IMR-90 (cell line): ENCODE measurements at regions not wholly inside any gene's neighbourhood (a gene's known extent, or its start where the extent isn't known, plus 50 kb on each side); places are given as distances from the start of the nearest gene placed in this dataset.

Experiments used
- ATAC-seq: fragments of 200-7000 bp; cut with Tn5 transposase; 2 replicates; pipeline ENCODE4 v1.9.1; 2020; ENCODE audit warnings: low read depth, mild to moderate bottlenecking, moderate library complexity
- BruUV-seq: library from RNA; stranded (reverse); fragments of 400-500 nt; replicated peaks from 2 replicates; lab custom pipeline; 2021; lab: Mats Ljungman, UMichigan
- CTCF ChIA-PET: fragments of 300-600 bp; formaldehyde crosslinking; extraction: SDS; loops from one replicate; lab custom pipeline; 2021; ENCODE audit warnings: antibody characterized with exemption; lab: Yijun Ruan, JAX
- POLR2A ChIA-PET: fragments of 300-600 bp; sonication (Branson Sonifier 250); formaldehyde crosslinking; loops from one replicate; lab custom pipeline; 2022; ENCODE audit warnings: antibody characterized with exemption; ENCODE audit not compliant: unreplicated experiment; lab: Charles Lee
- DNase-seq: peaks from one replicate; pipeline ENCODE4 v3.0.0; 2013
- H2AFZ ChIP-seq: replicated peaks from 2 replicates; pipeline ENCODE3; 2013; ENCODE audit warnings: low read length, mild to moderate bottlenecking; ENCODE audit not compliant: poor library complexity
- H2AK5ac ChIP-seq: 2 replicates; pipeline ENCODE4 v1.6.1; 2013; ENCODE audit warnings: low read depth, low read length, inconsistent platforms
- H2AK9ac ChIP-seq: replicated peaks from 2 replicates; pipeline ENCODE3; 2013; ENCODE audit warnings: mild to moderate bottlenecking, low read depth, low read length, moderate library complexity; ENCODE audit not compliant: poor library complexity
- H2BK120ac ChIP-seq: 2 replicates; pipeline ENCODE4 v1.6.1; 2013; ENCODE audit warnings: low read depth, low read length, inconsistent platforms
- H2BK15ac ChIP-seq: 3 replicates; pipeline ENCODE4 v1.6.1; 2013; ENCODE audit warnings: low read depth, low read length, inconsistent platforms
- H2BK20ac ChIP-seq: 2 replicates; pipeline ENCODE4 v1.6.1; 2013; ENCODE audit warnings: low read depth, mild to moderate bottlenecking, inconsistent platforms, low read length, moderate library complexity
- H2BK5ac ChIP-seq: 2 replicates; pipeline ENCODE4 v1.6.1; 2013; ENCODE audit warnings: mild to moderate bottlenecking, low read depth, low read length, inconsistent platforms; ENCODE audit not compliant: poor library complexity, severe bottlenecking
- H3K14ac ChIP-seq: replicated peaks from 2 replicates; pipeline ENCODE4 v1.6.1; 2013; ENCODE audit warnings: low read depth, low read length, inconsistent platforms
- H3K18ac ChIP-seq: 2 replicates; pipeline ENCODE4 v1.6.1; 2013; ENCODE audit warnings: low read depth, low read length, control low read depth
- H3K23ac ChIP-seq: 2 replicates; pipeline ENCODE4 v1.6.1; 2013; ENCODE audit warnings: low read depth, low read length, inconsistent platforms
- H3K27ac ChIP-seq: 2 replicates; pipeline ENCODE4 v1.5.1; 2013; ENCODE audit warnings: mild to moderate bottlenecking, control low read depth, low read length; ENCODE audit not compliant: insufficient read depth
- H3K27me3 ChIP-seq: 2 replicates; pipeline ENCODE4 v1.6.1; 2013; ENCODE audit warnings: low read length; ENCODE audit not compliant: control insufficient read depth, insufficient read depth
- H3K36me3 ChIP-seq: 2 replicates; pipeline ENCODE4 v1.6.1; 2013; ENCODE audit warnings: low read length, mixed read lengths; ENCODE audit not compliant: control insufficient read depth, insufficient read depth
- H3K4ac ChIP-seq: 2 replicates; pipeline ENCODE4 v1.6.1; 2013; ENCODE audit warnings: low read depth, low read length, inconsistent platforms
- H3K4me1 ChIP-seq: 2 replicates; pipeline ENCODE4 v1.6.1; 2013; ENCODE audit warnings: low read length, mixed read lengths; ENCODE audit not compliant: control insufficient read depth, insufficient read depth
- H3K4me2 ChIP-seq: 2 replicates; pipeline ENCODE4 v1.6.1; 2013; ENCODE audit warnings: low read depth, mild to moderate bottlenecking, control low read depth, low read length, moderate library complexity
- H3K4me3 ChIP-seq: 2 replicates; pipeline ENCODE4 v1.5.1; 2013; ENCODE audit warnings: low read depth, mild to moderate bottlenecking, control low read depth, low read length, moderate library complexity; ENCODE audit not compliant: insufficient read depth
- H3K56ac ChIP-seq: 2 replicates; pipeline ENCODE4 v1.6.1; 2013; ENCODE audit warnings: low read length, inconsistent platforms; ENCODE audit not compliant: insufficient read depth; ENCODE audit errors: extremely low read depth
- H3K79me1 ChIP-seq, 2 experiments: 2 replicates each; pipeline ENCODE4 v1.6.1; 2013; ENCODE audit warnings: low read length in 2 of 2, inconsistent platforms in 1 of 2, low read depth in 1 of 2
- H3K9ac ChIP-seq: 2 replicates; pipeline ENCODE4 v1.6.1; 2013; ENCODE audit warnings: low read depth, low read length, control low read depth
- H3K9me1 ChIP-seq: 2 replicates; pipeline ENCODE4 v1.6.1; 2013; ENCODE audit warnings: low read length, inconsistent platforms; ENCODE audit not compliant: insufficient read depth
- H3K9me3 ChIP-seq: 2 replicates; pipeline ENCODE4 v1.6.1; 2013; ENCODE audit warnings: low read length; ENCODE audit not compliant: control insufficient read depth, insufficient read depth
- H4K20me1 ChIP-seq: 2 replicates; pipeline ENCODE4 v1.6.1; 2013; ENCODE audit warnings: low read length, inconsistent platforms; ENCODE audit not compliant: insufficient read depth
- H4K5ac ChIP-seq: 2 replicates; pipeline ENCODE4 v1.6.1; 2013; ENCODE audit warnings: mild to moderate bottlenecking, low read depth, low read length, control low read depth
- H4K8ac ChIP-seq, 2 experiments: 2 replicates each; pipeline ENCODE4 v1.6.1; 2013; ENCODE audit warnings: low read depth in 2 of 2, low read length in 2 of 2, control low read depth in 1 of 2, inconsistent platforms in 1 of 2
- H4K91ac ChIP-seq: 2 replicates; pipeline ENCODE4 v1.6.1; 2013; ENCODE audit warnings: low read depth, low read length, inconsistent platforms; ENCODE audit not compliant: insufficient read depth
- BHLHE40 ChIP-seq: fragments of 150-350 bp; IDR thresholded peaks from 2 replicates; pipeline ENCODE4 v1.6.1; 2016; ENCODE audit warnings: mild to moderate bottlenecking, low read depth, low read length
- CEBPB ChIP-seq: IDR thresholded peaks from 2 replicates; pipeline ENCODE4 v1.6.1; 2012; ENCODE audit warnings: low read depth, low read length, improper control_type of control experiment
- CHD1 ChIP-seq: IDR thresholded peaks from 2 replicates; pipeline ENCODE4 v1.6.1; 2012; ENCODE audit warnings: low read depth, low read length, improper control_type of control experiment
- FOS ChIP-seq: fragments of 150-350 bp; IDR thresholded peaks from 2 replicates; pipeline ENCODE4 v1.6.1; 2016; ENCODE audit warnings: low read depth, low read length
- MAFK ChIP-seq: IDR thresholded peaks from 2 replicates; pipeline ENCODE4 v1.6.1; 2012; ENCODE audit warnings: low read depth, low read length, improper control_type of control experiment
- MAZ ChIP-seq: IDR thresholded peaks from 2 replicates; pipeline ENCODE4 v1.6.1; 2012; ENCODE audit warnings: low read depth, mild to moderate bottlenecking, low read length, improper control_type of control experiment, moderate library complexity, borderline replicate concordance
- MXI1 ChIP-seq: IDR thresholded peaks from 2 replicates; pipeline ENCODE4 v1.6.1; 2012; ENCODE audit warnings: low read depth, mild to moderate bottlenecking, low read length, moderate library complexity, borderline replicate concordance
- NFE2L2 ChIP-seq: fragments of 150-350 bp; IDR thresholded peaks from 2 replicates; pipeline ENCODE4 v1.6.1; 2016; ENCODE audit warnings: low read depth, mild to moderate bottlenecking, low read length
- POLR2A ChIP-seq: IDR thresholded peaks from 2 replicates; pipeline ENCODE4 v1.6.1; 2012; ENCODE audit warnings: mild to moderate bottlenecking, low read depth, low read length
- RAD21 ChIP-seq: IDR thresholded peaks from 2 replicates; pipeline ENCODE4 v1.6.1; 2012; ENCODE audit warnings: low read length, improper control_type of control experiment
- RCOR1 ChIP-seq: IDR thresholded peaks from 2 replicates; pipeline ENCODE4 v1.6.1; 2012; ENCODE audit warnings: mild to moderate bottlenecking, low read length, improper control_type of control experiment; ENCODE audit not compliant: insufficient replicate concordance
- RFX5 ChIP-seq: IDR thresholded peaks from 2 replicates; pipeline ENCODE4 v1.8.0; 2012; ENCODE audit warnings: low read depth, mild to moderate bottlenecking, low read length, moderate library complexity
- SMC3 ChIP-seq: fragments of 150-350 bp; IDR thresholded peaks from 2 replicates; pipeline ENCODE4 v1.6.1; 2016; ENCODE audit warnings: low read depth, mild to moderate bottlenecking, antibody characterized with exemption, low read length, moderate library complexity
- WGBS, 2 experiments: methylation state at CpG; one replicate each; pipeline versions ENCODE4 v1.1.5 to v1.1.7; 2013; ENCODE audit warnings: missing lambda C conversion rate in 2 of 2; ENCODE audit not compliant: insufficient read length in 1 of 2; ENCODE audit errors: extremely low coverage in 2 of 2; 5-methylcytosine and 5-hydroxymethylcytosine counted together
- dilution Hi-C: fragments of 300-500 bp; cut with HindIII; formaldehyde crosslinking; loops from one replicate; pipeline ENCODE4 v1.14.3; 2018; ENCODE audit warnings: low sequenced_read_pairs; ENCODE audit not compliant: unreplicated experiment
- in situ Hi-C: fragments of 300-500 bp; cut with MboI; formaldehyde crosslinking; loops from 3 replicates; pipeline ENCODE4 v1.14.3; 2019; ENCODE audit warnings: low sequenced_read_pairs, inconsistent platforms, mixed read lengths
- intact Hi-C: fragments of 100-400 bp; cut with micrococcal nuclease; formaldehyde crosslinking; loops from 2 replicates; pipeline ENCODE4 v1.10.0; 2022
- TF ChIP-seq, protein P1 (sequence below): fragments of 150-350 bp; IDR thresholded peaks from 2 replicates; pipeline ENCODE4 v1.6.1; 2017; ENCODE audit warnings: mild to moderate bottlenecking, antibody characterized with exemption, low read length, low read depth
- TF ChIP-seq, protein P2 (sequence below): fragments of 150-350 bp; IDR thresholded peaks from 2 replicates; pipeline ENCODE4 v1.6.1; 2016; ENCODE audit warnings: low read depth, mild to moderate bottlenecking, low read length, moderate library complexity, borderline replicate concordance
- TF ChIP-seq, protein P3 (sequence below): conservative IDR thresholded peaks from 2 replicates; pipeline ENCODE4 v1.5.1; 2012; ENCODE audit warnings: mild to moderate bottlenecking, low read depth, low read length, improper control_type of control experiment

DNA sequence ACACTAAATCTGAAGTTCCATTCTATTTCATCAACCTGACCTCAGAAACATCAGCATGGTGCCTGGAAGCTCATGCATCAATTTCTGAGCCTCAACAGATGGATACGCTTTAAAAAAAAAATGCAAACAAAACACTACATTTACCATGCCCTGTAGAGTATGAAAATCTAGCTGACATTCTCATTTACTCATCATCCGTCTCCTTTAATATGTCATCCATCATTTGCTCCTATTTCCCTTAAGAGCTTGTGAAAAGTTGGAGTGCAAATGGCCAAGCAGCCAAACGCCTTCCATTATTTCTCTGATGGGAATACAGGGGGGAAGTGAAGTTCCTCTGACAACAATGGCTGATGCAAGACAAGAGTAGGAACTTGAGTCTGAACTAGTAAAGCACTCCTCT is 295.0 kb downstream of the TGFB2 start:
- WGBS, 2 experiments: 100% methylated on average over 1 of the region's 3 CpGs; no CpG with 5 or more reads in 1 of the 2 experiments
- no peak overlapping the region for H3K4ac ChIP-seq
- dilution Hi-C loops (no loop called here), intact Hi-C loops (no loop called here), in situ Hi-C loops (no loop called here)
- no peak overlapping the region for H2BK120ac ChIP-seq
- H2AFZ ChIP-seq: no peak overlapping the region
- H4K8ac ChIP-seq: no peak overlapping the region
- H3K23ac ChIP-seq: no peak overlapping the region
- H3K79me1 ChIP-seq: no peaks in the 10 kb centered on the region
- no peak overlapping the region for H3K9ac ChIP-seq
- no peak overlapping the region for H3K27ac ChIP-seq
- no TSS peak for BruUV-seq
- no peak overlapping the region for H3K14ac ChIP-seq
- H3K9me1 ChIP-seq: peaks cover 3% of the 10 kb centered on the region; the same call in 1 of the 2 replicates
- no peak overlapping the region for H2BK20ac ChIP-seq
- no peak for TF ChIP-seq SMC3
- no peak for TF ChIP-seq CEBPB
- TF ChIP-seq, protein P1, sequence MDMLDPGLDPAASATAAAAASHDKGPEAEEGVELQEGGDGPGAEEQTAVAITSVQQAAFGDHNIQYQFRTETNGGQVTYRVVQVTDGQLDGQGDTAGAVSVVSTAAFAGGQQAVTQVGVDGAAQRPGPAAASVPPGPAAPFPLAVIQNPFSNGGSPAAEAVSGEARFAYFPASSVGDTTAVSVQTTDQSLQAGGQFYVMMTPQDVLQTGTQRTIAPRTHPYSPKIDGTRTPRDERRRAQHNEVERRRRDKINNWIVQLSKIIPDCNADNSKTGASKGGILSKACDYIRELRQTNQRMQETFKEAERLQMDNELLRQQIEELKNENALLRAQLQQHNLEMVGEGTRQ: no peak
- TF ChIP-seq BHLHE40: no peak
- TF ChIP-seq RAD21: no peak
- TF ChIP-seq, protein P2, sequence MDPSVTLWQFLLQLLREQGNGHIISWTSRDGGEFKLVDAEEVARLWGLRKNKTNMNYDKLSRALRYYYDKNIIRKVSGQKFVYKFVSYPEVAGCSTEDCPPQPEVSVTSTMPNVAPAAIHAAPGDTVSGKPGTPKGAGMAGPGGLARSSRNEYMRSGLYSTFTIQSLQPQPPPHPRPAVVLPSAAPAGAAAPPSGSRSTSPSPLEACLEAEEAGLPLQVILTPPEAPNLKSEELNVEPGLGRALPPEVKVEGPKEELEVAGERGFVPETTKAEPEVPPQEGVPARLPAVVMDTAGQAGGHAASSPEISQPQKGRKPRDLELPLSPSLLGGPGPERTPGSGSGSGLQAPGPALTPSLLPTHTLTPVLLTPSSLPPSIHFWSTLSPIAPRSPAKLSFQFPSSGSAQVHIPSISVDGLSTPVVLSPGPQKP: no peak
- TF ChIP-seq, protein P3, sequence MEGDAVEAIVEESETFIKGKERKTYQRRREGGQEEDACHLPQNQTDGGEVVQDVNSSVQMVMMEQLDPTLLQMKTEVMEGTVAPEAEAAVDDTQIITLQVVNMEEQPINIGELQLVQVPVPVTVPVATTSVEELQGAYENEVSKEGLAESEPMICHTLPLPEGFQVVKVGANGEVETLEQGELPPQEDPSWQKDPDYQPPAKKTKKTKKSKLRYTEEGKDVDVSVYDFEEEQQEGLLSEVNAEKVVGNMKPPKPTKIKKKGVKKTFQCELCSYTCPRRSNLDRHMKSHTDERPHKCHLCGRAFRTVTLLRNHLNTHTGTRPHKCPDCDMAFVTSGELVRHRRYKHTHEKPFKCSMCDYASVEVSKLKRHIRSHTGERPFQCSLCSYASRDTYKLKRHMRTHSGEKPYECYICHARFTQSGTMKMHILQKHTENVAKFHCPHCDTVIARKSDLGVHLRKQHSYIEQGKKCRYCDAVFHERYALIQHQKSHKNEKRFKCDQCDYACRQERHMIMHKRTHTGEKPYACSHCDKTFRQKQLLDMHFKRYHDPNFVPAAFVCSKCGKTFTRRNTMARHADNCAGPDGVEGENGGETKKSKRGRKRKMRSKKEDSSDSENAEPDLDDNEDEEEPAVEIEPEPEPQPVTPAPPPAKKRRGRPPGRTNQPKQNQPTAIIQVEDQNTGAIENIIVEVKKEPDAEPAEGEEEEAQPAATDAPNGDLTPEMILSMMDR: no peak
- TF ChIP-seq RCOR1: no peak
- TF ChIP-seq MXI1: no peak
- TF ChIP-seq POLR2A: no peak
- no peak for TF ChIP-seq MAFK
- TF ChIP-seq NFE2L2: no peak
- no peak for TF ChIP-seq MAZ
- no peak for TF ChIP-seq FOS
- no peak for TF ChIP-seq RFX5
- no peak for TF ChIP-seq CHD1
- H4K5ac ChIP-seq: no peak overlapping the region
- no peaks in the 10 kb centered on the region for H4K20me1 ChIP-seq
- H3K9me3 ChIP-seq: no peaks in the 10 kb centered on the region
- H3K27me3 ChIP-seq: no peaks in the 10 kb centered on the region
- CTCF ChIA-PET: interaction anchor here (1.1 kb wide), 1 partner anchor 15 kb away, joined by 3 read pairs; no protein-coding TSS in a partner anchor
- DNase-seq (no peak), ATAC-seq (no peak)
- no peak overlapping the region for H3K18ac ChIP-seq
- no peak overlapping the region for H3K4me2 ChIP-seq
- POLR2A ChIA-PET: no interaction called here
- H3K4me3 ChIP-seq: no peak overlapping the region
- H2AK9ac ChIP-seq: no peak overlapping the region
- H2BK15ac ChIP-seq: no peak overlapping the region
- no peak overlapping the region for H3K56ac ChIP-seq
- no peaks in the 10 kb centered on the region for H3K36me3 ChIP-seq
- H2BK5ac ChIP-seq: no peak overlapping the region
- H4K91ac ChIP-seq: no peak overlapping the region
- H2AK5ac ChIP-seq: no peak overlapping the region
- H3K4me1 ChIP-seq: peaks cover 7% of the 10 kb centered on the region; the same call in 1 of the 2 replicates
